ENCODE measurements at regions not wholly inside any gene's neighbourhood (a gene's known extent, or its start where the extent isn't known, plus 50 kb on each side); places are given as distances from the start of the nearest gene placed in this dataset.

GRCh38 chr2:240295256-240296103, 140.0 kb upstream of the GPC1 start:
- DNase-seq (ENCODE audit: extremely low read depth, low read depth, low spot score): no peak

- no peak for DNase-seq (ENCODE audit: extremely low read depth, low read depth, low spot score)
Measured at GRCh38 chr2:240296104-240296406, 139.4 kb upstream of the GPC1 start.

DNA sequence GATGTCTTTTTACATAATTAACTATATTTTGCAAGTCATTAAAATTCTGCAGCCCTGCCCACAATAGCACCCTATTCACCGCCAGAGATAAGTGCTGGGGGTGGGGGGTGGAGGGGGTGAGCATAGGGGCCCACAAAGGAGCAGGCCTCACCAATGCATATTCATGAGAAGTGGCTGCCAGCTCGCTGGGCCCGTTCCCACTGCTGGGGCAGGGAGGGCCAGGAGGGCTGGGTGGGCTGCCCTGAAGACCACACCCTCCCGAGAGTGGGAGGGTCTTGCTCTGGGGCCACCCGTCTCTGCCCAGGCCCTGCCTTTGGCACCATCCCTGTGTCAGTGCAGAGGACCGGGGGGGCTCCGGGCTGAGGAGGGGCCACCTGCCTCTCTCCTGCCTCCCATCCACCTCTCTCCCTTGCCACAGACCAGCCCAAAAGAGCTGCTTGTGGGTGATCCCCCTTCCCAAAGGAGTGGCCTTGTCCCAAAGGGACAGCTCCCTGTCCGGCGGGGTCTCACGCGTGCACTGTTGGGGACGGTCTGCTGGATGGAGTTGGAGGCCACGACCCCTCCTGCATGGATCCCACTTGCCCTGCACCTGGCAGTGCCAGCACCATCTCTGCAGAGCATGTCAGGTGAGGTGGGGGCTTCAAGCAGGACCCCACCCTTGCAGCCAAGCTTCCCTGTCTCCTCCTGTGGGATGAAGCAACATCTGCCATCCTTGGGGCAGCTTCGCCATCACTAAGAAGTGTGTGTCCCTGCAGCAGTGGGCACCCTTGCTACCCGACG, 138.8 kb upstream of the GPC1 start:
- DNase-seq (ENCODE audit: extremely low read depth, low read depth, low spot score): no peak

DNA sequence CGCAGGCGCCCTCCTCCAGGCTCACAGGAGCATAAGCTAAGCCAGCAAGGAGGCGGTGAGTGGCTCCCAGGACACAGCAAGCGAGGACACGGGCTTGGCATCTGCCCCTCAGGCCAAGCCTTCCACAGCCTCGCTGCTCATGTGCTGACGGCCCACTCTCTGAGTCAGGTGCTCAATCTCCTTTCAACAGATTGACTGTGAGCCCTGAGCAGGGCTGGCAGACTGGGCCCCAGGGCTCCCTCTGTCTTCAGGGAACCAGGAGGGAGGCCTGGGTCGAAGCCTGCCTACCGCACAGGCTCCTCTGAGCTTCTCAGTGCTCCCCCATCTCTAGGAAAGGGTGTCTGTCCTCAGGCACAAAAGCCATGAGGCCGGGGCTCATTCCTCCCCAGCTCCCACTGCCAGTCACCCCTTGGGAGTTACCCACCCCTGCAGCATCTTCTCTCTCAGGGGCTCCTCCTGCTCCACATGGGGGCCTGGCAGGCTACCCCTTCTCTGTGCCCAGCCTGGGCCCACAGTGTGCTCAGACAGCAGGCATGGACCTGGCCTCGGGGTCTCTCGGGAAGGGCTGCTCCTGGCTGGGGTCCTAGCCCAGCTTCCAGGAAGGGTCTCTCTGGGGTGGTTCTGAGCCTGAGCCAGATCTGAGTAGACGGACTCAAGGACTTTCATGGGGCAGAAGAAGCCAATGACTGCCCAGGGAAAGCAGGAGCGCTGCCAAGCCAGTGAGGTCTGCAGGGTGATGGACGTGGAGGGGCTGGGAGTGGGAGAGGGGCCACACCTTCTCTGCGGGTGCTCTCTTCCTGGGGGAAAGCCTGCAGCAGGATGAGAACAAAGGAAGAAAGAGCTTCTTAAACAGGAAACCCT, 138.0 kb upstream of the GPC1 start:
- DNase-seq (ENCODE audit: extremely low read depth, low read depth, low spot score): no peak

DNA sequence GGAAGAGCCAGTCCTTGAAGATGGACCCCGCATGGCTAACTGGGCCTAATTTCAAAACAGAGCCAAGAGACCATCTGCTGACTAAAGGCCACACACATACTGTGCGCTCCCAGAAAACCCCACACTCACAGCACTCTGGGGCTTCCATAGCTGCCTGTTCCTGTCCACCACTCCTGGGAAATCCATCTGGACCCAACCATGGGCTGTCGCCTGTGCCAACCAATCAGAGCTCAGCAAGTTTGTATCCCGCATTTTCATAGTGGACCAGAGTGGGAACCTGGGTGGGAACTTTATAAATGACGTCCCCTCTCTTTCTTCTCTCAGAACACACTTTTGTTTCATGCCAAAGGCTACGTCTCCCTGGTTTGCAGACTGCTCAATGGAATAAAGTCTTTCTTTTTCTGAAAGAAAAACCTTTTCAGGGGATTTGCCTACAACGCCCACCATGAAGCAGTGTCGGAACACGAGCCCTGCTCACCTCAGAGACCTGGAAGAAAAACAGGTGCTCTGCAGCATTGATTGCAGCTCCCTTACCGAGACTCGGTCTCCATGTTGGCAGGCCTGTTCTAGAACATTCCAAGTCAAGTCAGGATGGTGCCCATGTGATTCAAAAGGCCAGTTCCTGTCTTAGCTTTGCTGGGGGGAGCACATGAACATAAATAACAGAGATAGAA, 137.2 kb upstream of the GPC1 start:
- no peak for DNase-seq (ENCODE audit: extremely low read depth, low read depth, low spot score)

GRCh38 chr2:240298803-240299709, 136.4 kb upstream of the GPC1 start:
- DNase-seq (ENCODE audit: extremely low read depth, low read depth, low spot score): no peak

DNA sequence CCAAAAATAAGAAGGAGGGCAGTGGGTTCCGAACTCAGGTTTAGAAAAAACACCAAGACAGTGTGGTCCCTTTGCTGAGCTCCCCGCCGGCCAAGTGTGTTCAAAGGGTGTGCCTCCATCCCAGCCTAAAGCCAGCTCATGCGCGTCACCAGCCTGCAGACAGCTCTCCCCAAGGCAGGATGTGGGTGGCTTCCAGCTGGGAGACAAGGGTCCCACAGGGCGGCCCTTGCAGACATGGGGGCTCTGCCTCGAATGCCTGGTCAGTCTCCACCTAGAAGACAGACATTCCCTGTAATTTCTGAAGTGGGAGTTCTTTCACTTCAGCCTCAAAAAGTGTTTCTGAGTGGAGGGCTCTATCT, 135.8 kb upstream of the GPC1 start:
- DNase-seq (ENCODE audit: extremely low read depth, low read depth, low spot score): no peak

GRCh38 chr2:240300261-240300821, 135.1 kb upstream of the GPC1 start:
- no peak for DNase-seq (ENCODE audit: extremely low read depth, low read depth, low spot score)

DNA sequence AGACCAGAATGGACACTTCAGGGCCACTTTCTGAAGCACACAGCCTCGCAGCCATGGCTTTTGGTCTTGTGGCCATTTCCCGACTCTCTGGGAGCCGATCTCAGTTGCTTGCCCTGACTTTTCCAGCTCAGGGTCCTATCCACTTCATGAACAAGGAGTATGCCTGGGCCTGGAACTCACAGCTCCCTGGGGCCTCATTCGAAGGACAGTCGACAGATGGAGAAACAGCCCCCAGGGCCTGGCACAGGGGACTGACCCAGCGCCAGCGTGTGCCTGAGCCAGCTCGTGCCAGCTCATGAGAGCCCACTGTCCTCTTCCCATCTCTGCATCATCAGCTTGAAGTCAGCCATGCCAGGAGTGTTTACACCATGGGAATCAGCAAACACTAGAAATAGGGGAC, 134.6 kb upstream of the GPC1 start:
- no peak for DNase-seq (ENCODE audit: extremely low read depth, low read depth, low spot score)

DNA sequence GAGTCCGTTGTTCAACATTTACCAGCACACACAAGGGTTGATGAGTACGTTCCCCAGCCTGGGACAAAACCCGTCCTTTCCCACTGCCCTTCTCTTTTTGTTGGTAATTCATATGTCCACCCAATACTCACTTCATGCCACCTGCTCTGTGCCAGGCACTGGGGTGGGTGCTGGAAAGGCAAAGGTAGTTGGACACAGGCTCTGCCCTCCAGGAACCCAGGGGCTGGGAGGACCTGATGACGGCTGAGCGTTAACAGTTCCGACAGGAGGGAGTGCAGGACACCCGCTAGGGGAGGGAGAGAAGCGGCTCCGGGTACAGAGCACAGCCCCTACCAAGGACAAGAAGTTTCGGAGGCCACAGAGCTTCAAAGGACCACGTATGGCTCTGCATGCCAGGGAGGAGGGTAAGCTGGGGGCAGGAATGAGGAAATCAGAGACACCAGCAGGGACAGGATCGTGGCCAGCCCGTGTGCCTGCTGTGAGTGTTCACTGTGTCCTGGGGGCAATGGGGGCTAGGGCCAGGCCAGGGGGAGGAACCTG, 134.1 kb upstream of the GPC1 start:
- DNase-seq (ENCODE audit: extremely low read depth, low read depth, low spot score): no peak

- DNase-seq (ENCODE audit: extremely low read depth, low read depth, low spot score): no peak
Measured at GRCh38 chr2:240302041-240302440, 133.4 kb upstream of the GPC1 start.

GRCh38 chr2:240302933-240303595, 132.4 kb upstream of the GPC1 start:
- DNase-seq (ENCODE audit: extremely low read depth, low read depth, low spot score): no peak

- DNase-seq (ENCODE audit: extremely low read depth, low read depth, low spot score): no peak
Measured at GRCh38 chr2:240303896-240304745, 131.3 kb upstream of the GPC1 start.

DNA sequence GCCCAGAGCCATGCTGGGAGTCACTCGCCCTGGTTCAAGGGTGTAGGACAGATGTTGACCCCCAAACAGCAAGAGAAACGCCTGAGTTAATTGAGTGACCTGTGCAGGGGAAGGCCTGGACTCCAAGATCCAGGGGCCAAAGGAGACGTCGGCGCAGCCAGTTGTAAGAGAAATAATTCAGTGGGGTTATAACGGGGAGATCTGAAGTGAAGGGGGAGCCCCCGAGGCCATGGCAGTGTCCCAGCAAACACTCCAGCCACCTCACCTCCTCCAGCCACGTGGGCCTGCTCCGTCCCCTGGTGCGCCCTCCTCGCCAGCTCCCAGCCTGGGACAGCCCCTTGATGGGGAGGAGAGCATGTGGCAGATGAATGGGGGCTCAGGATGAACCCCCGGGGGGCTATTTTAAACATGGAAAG, 130.7 kb upstream of the GPC1 start:
- no peak for DNase-seq (ENCODE audit: extremely low read depth, low read depth, low spot score)

GRCh38 chr2:240305369-240305962, 130.0 kb upstream of the GPC1 start:
- no peak for DNase-seq (ENCODE audit: extremely low read depth, low read depth, low spot score)

DNA sequence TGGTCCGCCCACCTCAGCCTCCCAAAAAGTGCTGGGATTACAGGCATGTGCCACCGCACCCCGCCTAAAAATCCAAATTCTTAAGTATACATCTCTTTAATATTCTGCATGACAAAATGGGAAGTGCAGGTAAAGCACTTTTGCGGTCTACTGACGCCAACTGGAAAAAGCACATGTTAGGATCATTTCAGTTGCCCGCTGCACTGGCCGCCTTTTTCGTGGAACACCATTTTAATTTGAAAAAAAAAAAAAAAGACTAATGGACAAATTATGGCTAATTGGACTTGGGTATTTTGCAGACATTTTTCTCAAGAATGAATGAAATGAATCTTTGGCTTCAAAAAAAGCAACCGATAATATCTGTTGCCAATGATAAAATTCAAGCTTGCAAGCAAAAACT, 129.3 kb upstream of the GPC1 start:
- no peak for DNase-seq (ENCODE audit: extremely low read depth, low read depth, low spot score)

DNA sequence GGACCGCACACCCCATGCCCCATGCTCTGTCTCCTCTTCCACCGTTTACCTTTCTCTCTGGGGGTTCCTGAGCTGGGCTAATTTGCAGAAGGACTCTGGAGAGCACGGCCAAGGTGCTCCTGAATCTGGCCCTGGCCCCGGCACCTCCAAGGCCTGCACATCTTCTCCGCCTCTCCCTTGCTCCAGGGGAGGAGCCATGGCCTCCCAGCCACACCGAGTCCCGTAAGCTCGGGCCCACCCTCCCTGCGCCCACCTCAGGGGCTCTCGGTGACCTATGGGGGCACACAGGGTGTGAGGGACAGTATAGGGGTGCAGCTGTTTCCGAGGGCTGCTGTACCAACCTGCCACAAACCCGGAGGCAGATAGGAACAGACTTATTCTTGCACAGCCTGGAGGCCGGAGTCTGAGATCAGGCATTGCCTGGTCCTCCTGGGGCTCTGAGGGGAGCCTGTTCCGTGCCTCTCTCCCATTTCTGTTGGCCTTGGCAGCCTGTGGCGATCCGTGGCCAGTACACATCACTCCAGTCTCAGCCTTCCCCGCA, 127.3 kb upstream of the GPC1 start:
- DNase-seq (ENCODE audit: extremely low read depth, low read depth, low spot score): no peak
